Suprapubic skin (tissue), 4 donors: ENCODE measurements at regions not wholly inside any gene's neighbourhood (a gene's known extent, or its start where the extent isn't known, plus 50 kb on each side); places are given as distances from the start of the nearest gene placed in this dataset.

Experiments
- EP300 ChIP-seq: sonication (generic); formaldehyde crosslinking; IDR thresholded peaks from one replicate; pipeline ENCODE4 v1.6.1; 2017; ENCODE audit warnings: antibody characterized with exemption
- POLR2A ChIP-seq, 2 donors: fragments of 450-650 bp; IDR thresholded peaks; one replicate each; pipeline ENCODE4 v1.6.1; 2017; ENCODE audit warnings: antibody characterized with exemption in 2 of 2, mild to moderate bottlenecking in 2 of 2, moderate library complexity in 2 of 2
- POLR2AphosphoS5 ChIP-seq, 3 donors: sonication (generic); formaldehyde crosslinking; IDR thresholded peaks; one replicate each; pipeline ENCODE4 v1.6.1; 2017; ENCODE audit warnings: antibody characterized with exemption in 3 of 3
- TF ChIP-seq, protein P1 (sequence below), 2 donors: fragments of 200-600 bp in 1 of 2; fragments of 450-650 bp in 1 of 2; sonication (generic) in 1 of 2; IDR thresholded peaks; one replicate each; pipeline ENCODE4 v1.5.1; 2016 to 2019; ENCODE audit warnings: antibody characterized with exemption in 2 of 2, mild to moderate bottlenecking in 1 of 2, moderate library complexity in 1 of 2

DNA sequence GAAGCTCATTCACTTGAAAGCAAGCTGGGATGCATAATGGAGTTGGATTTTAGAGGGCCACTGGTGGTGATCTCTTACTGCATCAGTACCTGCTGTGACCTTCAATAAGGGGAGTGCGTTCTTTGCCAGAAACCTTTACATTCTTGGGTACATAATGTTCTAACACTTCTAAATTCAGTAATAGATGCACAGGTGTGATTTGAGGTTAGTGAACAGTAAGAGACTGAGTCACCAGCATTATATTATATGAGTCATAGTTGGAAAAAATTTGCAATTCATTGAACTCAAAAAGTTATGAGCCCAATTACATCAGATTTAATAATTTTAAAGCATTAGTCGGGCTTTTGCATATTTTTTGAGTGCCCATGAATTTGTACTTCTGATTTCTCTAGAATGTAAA, 803.3 kb downstream of the ADCYAP1 start:
- TF ChIP-seq POLR2AphosphoS5 (IDR thresholded peaks at IDR 0.05) (no peak), EP300 (no peak), POLR2A (IDR thresholded peaks at IDR 0.05) (no peak)
- TF ChIP-seq, protein P1, sequence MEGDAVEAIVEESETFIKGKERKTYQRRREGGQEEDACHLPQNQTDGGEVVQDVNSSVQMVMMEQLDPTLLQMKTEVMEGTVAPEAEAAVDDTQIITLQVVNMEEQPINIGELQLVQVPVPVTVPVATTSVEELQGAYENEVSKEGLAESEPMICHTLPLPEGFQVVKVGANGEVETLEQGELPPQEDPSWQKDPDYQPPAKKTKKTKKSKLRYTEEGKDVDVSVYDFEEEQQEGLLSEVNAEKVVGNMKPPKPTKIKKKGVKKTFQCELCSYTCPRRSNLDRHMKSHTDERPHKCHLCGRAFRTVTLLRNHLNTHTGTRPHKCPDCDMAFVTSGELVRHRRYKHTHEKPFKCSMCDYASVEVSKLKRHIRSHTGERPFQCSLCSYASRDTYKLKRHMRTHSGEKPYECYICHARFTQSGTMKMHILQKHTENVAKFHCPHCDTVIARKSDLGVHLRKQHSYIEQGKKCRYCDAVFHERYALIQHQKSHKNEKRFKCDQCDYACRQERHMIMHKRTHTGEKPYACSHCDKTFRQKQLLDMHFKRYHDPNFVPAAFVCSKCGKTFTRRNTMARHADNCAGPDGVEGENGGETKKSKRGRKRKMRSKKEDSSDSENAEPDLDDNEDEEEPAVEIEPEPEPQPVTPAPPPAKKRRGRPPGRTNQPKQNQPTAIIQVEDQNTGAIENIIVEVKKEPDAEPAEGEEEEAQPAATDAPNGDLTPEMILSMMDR (IDR thresholded peaks at IDR 0.05), result no peak
